HCT116 (cell line): ENCODE measurements at regions not wholly inside any gene's neighbourhood (a gene's known extent, or its start where the extent isn't known, plus 50 kb on each side); places are given as distances from the start of the nearest gene placed in this dataset.

Source experiments
- ATAC-seq: fragments of 200-7000 bp; cut with Tn5 transposase; 2 replicates; pipeline ENCODE4 v1.9.1; 2020; ENCODE audit warnings: mild to moderate bottlenecking, moderate library complexity
- BruUV-seq: library from RNA; stranded (reverse); fragments of 400-500 nt; replicated peaks from 2 replicates; lab custom pipeline; 2021; lab: Mats Ljungman, UMichigan
- CTCF ChIA-PET: fragments of 300-600 bp; sonication (Branson Sonifier 250); formaldehyde crosslinking; loops from one replicate; lab custom pipeline; 2021; ENCODE audit warnings: antibody characterized with exemption; lab: Charles Lee
- POLR2A ChIA-PET: fragments of 300-600, 350-600 bp; sonication (Branson Sonifier 250); formaldehyde crosslinking; loops from one replicate; lab custom pipeline; 2021; ENCODE audit warnings: antibody characterized with exemption; lab: Charles Lee
- RAD21 ChIA-PET, 2 experiments: fragments of 300-600 bp; sonication (Branson Sonifier 250); formaldehyde crosslinking; loops; one replicate each; lab custom pipeline; 2023; ENCODE audit warnings: low total read pairs in 2 of 2; ENCODE audit not compliant: uncharacterized antibody in 2 of 2, unreplicated experiment in 2 of 2, low non-redundant PET in 1 of 2; lab: Charles Lee
- DNase-seq: peaks from one replicate; pipeline ENCODE4 v3.0.0-alpha.2; 2010; ENCODE audit warnings: low read depth, low spot score
- H2AFZ ChIP-seq: fragments of 200-600 bp; shearing (Covaris generic), sonication (generic); 2 replicates; pipeline ENCODE4 v1.6.1; 2017; ENCODE audit warnings: low read depth, mixed run types, mixed read lengths, antibody characterized with exemption, low read length; ENCODE audit not compliant: poor library complexity, severe bottlenecking
- H3K27ac ChIP-seq: 2 replicates; pipeline ENCODE4 v1.5.1; 2012; ENCODE audit warnings: low read depth, low read length
- H3K27me3 ChIP-seq: fragments of 200-600 bp; sonication (generic); 2 replicates; pipeline ENCODE4 v1.6.1; 2016; ENCODE audit warnings: mixed run types, low read length, mixed read lengths; ENCODE audit not compliant: insufficient read depth
- H3K36me3 ChIP-seq, 2 experiments: fragments of 200-500 bp in 1 of 2; fragments of 200-600 bp in 1 of 2; sonication (Bioruptor generic) in 1 of 2; sonication (generic) in 1 of 2; 2 replicates each; pipeline versions ENCODE4 v1.5.1 to v1.6.1; 2014 to 2016; ENCODE audit warnings: low read length in 2 of 2, inconsistent platforms in 1 of 2, mixed read lengths in 1 of 2, mixed run types in 1 of 2; ENCODE audit not compliant: insufficient read depth in 2 of 2, control insufficient read depth in 1 of 2
- H3K4me1 ChIP-seq, 2 experiments: fragments of 200-600 bp in 1 of 2; sonication (generic) in 1 of 2; 2 replicates each; pipeline versions ENCODE4 v1.5.1 to v1.6.1; 2012 to 2017; ENCODE audit warnings: low read length in 2 of 2, inconsistent platforms in 1 of 2, mild to moderate bottlenecking in 1 of 2, mixed read lengths in 1 of 2, mixed run types in 1 of 2, moderate library complexity in 1 of 2; ENCODE audit not compliant: insufficient read depth in 2 of 2, control insufficient read depth in 1 of 2
- H3K4me2 ChIP-seq: fragments of 200-600 bp; sonication (generic); 2 replicates; pipeline ENCODE4 v1.6.1; 2017; ENCODE audit warnings: mixed run types, low read length, mixed read lengths
- H3K4me3 ChIP-seq, 2 experiments: fragments of 200-600 bp in 1 of 2; sonication (generic) in 1 of 2; replicated peaks in 1 of 2; 2 replicates each; pipeline ENCODE4 v1.5.1; 2011 to 2016; ENCODE audit warnings: low read length in 2 of 2, control low read depth in 1 of 2, low read depth in 1 of 2, mild to moderate bottlenecking in 1 of 2, mixed read lengths in 1 of 2, mixed run types in 1 of 2
- H3K79me2 ChIP-seq: fragments of 200-600 bp; sonication (generic); 2 replicates; pipeline ENCODE4 v1.6.1; 2017; ENCODE audit warnings: mild to moderate bottlenecking, mixed run types, low read length, moderate library complexity, mixed read lengths; ENCODE audit not compliant: insufficient read depth
- H3K9ac ChIP-seq: fragments of 200-600 bp; sonication (generic); 2 replicates; pipeline ENCODE4 v1.6.1; 2016; ENCODE audit warnings: low read length, mixed read lengths
- H3K9me2 ChIP-seq: fragments of 200-600 bp; sonication (generic), shearing (Covaris generic); 2 replicates; pipeline ENCODE4 v1.6.1; 2017; ENCODE audit warnings: mixed run types, mild to moderate bottlenecking, moderate library complexity; ENCODE audit not compliant: insufficient read depth
- H3K9me3 ChIP-seq, 2 experiments: fragments of 200-500 bp in 1 of 2; fragments of 200-600 bp in 1 of 2; sonication (Bioruptor generic) in 1 of 2; sonication (generic) in 1 of 2; 2 replicates each; pipeline ENCODE4 v1.6.1; 2014 to 2017; ENCODE audit warnings: low read length in 2 of 2, mixed read lengths in 2 of 2, inconsistent platforms in 1 of 2, low read depth in 1 of 2, mild to moderate bottlenecking in 1 of 2, mixed run types in 1 of 2, moderate library complexity in 1 of 2; ENCODE audit not compliant: control insufficient read depth in 1 of 2, insufficient read depth in 1 of 2
- H4K20me1 ChIP-seq: fragments of 200-600 bp; sonication (generic), shearing (Covaris generic); 2 replicates; pipeline ENCODE4 v1.6.1; 2017; ENCODE audit warnings: mixed run types, mild to moderate bottlenecking, moderate library complexity; ENCODE audit not compliant: insufficient read depth
- ATF3 ChIP-seq: IDR thresholded peaks from 2 replicates; pipeline ENCODE4 v1.6.1; 2012
- CEBPB ChIP-seq: IDR thresholded peaks from 2 replicates; pipeline ENCODE4 v1.6.1; 2012; ENCODE audit warnings: low read depth
- EGR1 ChIP-seq: IDR thresholded peaks from 2 replicates; pipeline ENCODE4 v1.6.1; 2012; ENCODE audit warnings: low read depth
- ELF1 ChIP-seq: IDR thresholded peaks from 2 replicates; pipeline ENCODE4 v1.6.1; 2012; ENCODE audit warnings: low read depth, borderline replicate concordance
- EZH2 ChIP-seq: fragments of 200-600 bp; sonication (generic); IDR thresholded peaks from 2 replicates; pipeline ENCODE4 v1.6.1; 2017; ENCODE audit warnings: antibody characterized with exemption, mixed run types
- JUND ChIP-seq: IDR thresholded peaks from 2 replicates; pipeline ENCODE4 v1.6.1; 2012
- MAX ChIP-seq: IDR thresholded peaks from 2 replicates; pipeline ENCODE4 v1.6.1; 2012
- SRF ChIP-seq: IDR thresholded peaks from 2 replicates; pipeline ENCODE4 v1.6.1; 2012; ENCODE audit warnings: low read depth
- TCF7L2 ChIP-seq: IDR thresholded peaks from 2 replicates; pipeline ENCODE4 v1.7.0; 2011; ENCODE audit warnings: borderline replicate concordance, inconsistent platforms; ENCODE audit not compliant: insufficient read depth, insufficient read length; ENCODE audit errors: extremely low read depth
- YY1 ChIP-seq: IDR thresholded peaks from 2 replicates; pipeline ENCODE4 v1.6.1; 2011; ENCODE audit warnings: low read length, low read depth, moderate library complexity, mild to moderate bottlenecking; ENCODE audit not compliant: insufficient replicate concordance; ENCODE audit errors: extremely low read depth
- ZBTB33 ChIP-seq: IDR thresholded peaks from 2 replicates; pipeline ENCODE4 v1.6.1; 2011; ENCODE audit warnings: mild to moderate bottlenecking, low read length, moderate library complexity; ENCODE audit not compliant: insufficient replicate concordance; ENCODE audit errors: extremely low read depth
- ZFX ChIP-seq: fragments of 450-650 bp; IDR thresholded peaks from 2 replicates; pipeline ENCODE4 v1.6.1; 2017
- ZNF274 ChIP-seq: fragments of 200-500 bp; sonication (Bioruptor generic); IDR thresholded peaks from 2 replicates; pipeline ENCODE4 v1.6.1; 2014; ENCODE audit warnings: mild to moderate bottlenecking, low read depth, low read length, inconsistent platforms
- intact Hi-C: fragments of 100-400 bp; cut with micrococcal nuclease; formaldehyde crosslinking; loops from 2 replicates; pipeline ENCODE4 v1.10.0; 2022

GRCh38 chr13:30832377-30832776 is 73.7 kb upstream of the MEDAG start:
- Histone ChIP-seq H3K9ac (no peak overlapping the region), H3K79me2 (no peaks in the 10 kb centered on the region), H3K36me3 (no peaks in the 10 kb centered on the region), H3K4me2 (peak overlapping the region; percentile 84), H3K9me2 (no peaks in the 10 kb centered on the region), H3K27ac (peak overlapping the region; percentile 24; the same call in 1 of the 2 replicates)
- CTCF ChIA-PET = interaction anchor here (1.0 to 1.4 kb wide), 2 partner anchors 13 to 33 kb away, joined by 3 to 4 read pairs; no protein-coding TSS in a partner anchor
- POLR2A ChIA-PET = no interaction called here
- TF ChIP-seq ZBTB33 (no peak), EGR1 (no peak), TCF7L2 (no peak), ATF3 (no peak), MAX (no peak), SRF (no peak), EZH2 (no peak), JUND (no peak), CEBPB (no peak), ZNF274 (no peak), YY1 (no peak), ELF1 (no peak), ZFX (no peak)
- TF ChIP-seq, all 23 proteins: peak for 0
- Histone ChIP-seq H3K9me3 (no peaks in the 10 kb centered on the region), H3K4me3 (no peak overlapping the region), H3K4me1 (peaks cover 63 to 75% of the 10 kb centered on the region in 2 experiments), H2AFZ (no peak overlapping the region), H4K20me1 (no peaks in the 10 kb centered on the region), H3K27me3 (peaks cover 12% of the 10 kb centered on the region; the same call in 1 of the 2 replicates)
- RAD21 ChIA-PET = interaction anchor here in 1 of 2 experiments (1.4 kb wide), 1 partner anchor 33 kb away, joined by 4 read pairs; no protein-coding TSS in a partner anchor
- DNase-seq (no peak), ATAC-seq (peak; percentile 15)
- no TSS peak for BruUV-seq
- intact Hi-C loops = no loop called here
